ENCODE measurements at regions not wholly inside any gene's neighbourhood (a gene's known extent, or its start where the extent isn't known, plus 50 kb on each side); places are given as distances from the start of the nearest gene placed in this dataset.

- TF ChIP-seq ZFX (IDR thresholded peaks at IDR 0.05; ENCODE audit: borderline replicate concordance): no peak
- no peak for TF ChIP-seq CTCF (IDR thresholded peaks at IDR 0.05)
- no peak overlapping the region for H3K27ac ChIP-seq
Observed at GRCh38 chr5:42361315-42361688, 61.9 kb upstream of the GHR start.

- no peak overlapping the region for H3K27ac ChIP-seq
- no peak for TF ChIP-seq ZFX (IDR thresholded peaks at IDR 0.05; ENCODE audit: borderline replicate concordance)
- no peak for TF ChIP-seq CTCF (IDR thresholded peaks at IDR 0.05)
Observed at GRCh38 chr5:42366051-42366450, 57.2 kb upstream of the GHR start.
